K562 (cell line): ENCODE measurements at regions not wholly inside any gene's neighbourhood (a gene's known extent, or its start where the extent isn't known, plus 50 kb on each side); places are given as distances from the start of the nearest gene placed in this dataset.

Experiments used
- ATAC-seq: fragments of 200-7000 bp; cut with Tn5 transposase; 3 replicates; pipeline ENCODE4 v1.9.1; 2020; ENCODE audit warnings: moderate library complexity
- BruUV-seq: library from RNA; stranded (reverse); fragments of 400-500 nt; replicated peaks from 2 replicates; lab custom pipeline; 2021; lab: Mats Ljungman, UMichigan
- CTCF ChIA-PET: fragments of 300-600 bp; formaldehyde crosslinking; extraction: SDS; loops from one replicate; lab custom pipeline; 2021; ENCODE audit warnings: low intra/inter-chr PET ratio; lab: Yijun Ruan, JAX
- POLR2A ChIA-PET: fragments of 300-600, 350-650 bp; sonication (Branson Sonifier 250); formaldehyde crosslinking; extraction: SDS; loops from one replicate; lab custom pipeline; 2021; ENCODE audit warnings: antibody characterized with exemption, inconsistent platforms; lab: Yijun Ruan, JAX
- DNase-seq, 4 experiments: peaks; one replicate each; pipeline versions ENCODE4 v3.0.0 to v3.0.0-alpha.2; 2011 to 2018; ENCODE audit warnings: low spot score in 3 of 4, mixed read lengths in 3 of 4; ENCODE audit errors: extremely low read depth in 1 of 4
- FAIRE-seq: peaks from 2 replicates; lab custom pipeline; 2011; peaks lifted over from hg19 to GRCh38; lab: Jason Lieb, UNC
- H2AFZ ChIP-seq: 2 replicates; pipeline ENCODE4 v1.6.0; 2011; ENCODE audit warnings: low read depth, low read length, control low read depth, inconsistent platforms
- H3K27ac ChIP-seq: fragments of 200-600 bp; 3 replicates; pipeline ENCODE4 v1.8.0; 2011; ENCODE audit warnings: low read depth, mild to moderate bottlenecking, control low read depth, inconsistent platforms, low read length, moderate library complexity, mixed read lengths; ENCODE audit errors: extremely low read depth
- H3K27me3 ChIP-seq, 2 experiments: fragments of 300-600 bp in 1 of 2; 2 replicates in 1 of 2; 3 replicates in 1 of 2; pipeline versions ENCODE4 v1.6.0 to v1.8.0; 2011; ENCODE audit warnings: inconsistent platforms in 2 of 2, low read length in 2 of 2, mild to moderate bottlenecking in 1 of 2, mixed read lengths in 1 of 2, moderate library complexity in 1 of 2; ENCODE audit not compliant: control insufficient read depth in 2 of 2, insufficient read depth in 2 of 2
- H3K36me3 ChIP-seq: fragments of 300-600 bp; 3 replicates; pipeline ENCODE4 v1.8.0; 2011; ENCODE audit warnings: mild to moderate bottlenecking, low read length, inconsistent platforms; ENCODE audit not compliant: control insufficient read depth, insufficient read depth
- H3K4me1 ChIP-seq, 2 experiments: fragments of 200-600 bp in 1 of 2; replicated peaks in 1 of 2; 2 replicates in 1 of 2; 3 replicates in 1 of 2; pipeline versions ENCODE4 v1.5.1 to v1.8.0; 2011; ENCODE audit warnings: inconsistent platforms in 2 of 2, low read length in 2 of 2, mild to moderate bottlenecking in 1 of 2, mixed read lengths in 1 of 2, moderate library complexity in 1 of 2; ENCODE audit not compliant: control insufficient read depth in 2 of 2, insufficient read depth in 2 of 2
- H3K4me2 ChIP-seq: 2 replicates; pipeline ENCODE4 v1.6.1; 2011; ENCODE audit warnings: low read length, control low read depth, inconsistent platforms, mixed read lengths; ENCODE audit not compliant: insufficient read depth
- H3K4me3 ChIP-seq: fragments of 200-600 bp; sonication (generic), shearing (Covaris generic); 2 replicates; pipeline ENCODE4 v1.5.1; 2016; ENCODE audit warnings: control low read depth, inconsistent platforms
- H3K79me2 ChIP-seq: fragments of 200-600 bp; 3 replicates; pipeline ENCODE4 v1.8.0; 2011; ENCODE audit warnings: low read length, inconsistent platforms; ENCODE audit not compliant: control insufficient read depth, insufficient read depth
- H3K9ac ChIP-seq, 2 experiments: 2 replicates each; pipeline versions ENCODE4 v1.6.0 to v1.6.1; 2011; ENCODE audit warnings: low read depth in 2 of 2, low read length in 2 of 2, control low read depth in 1 of 2, inconsistent platforms in 1 of 2, mild to moderate bottlenecking in 1 of 2, mixed read lengths in 1 of 2; ENCODE audit not compliant: insufficient read depth in 1 of 2
- H3K9me1 ChIP-seq: one replicate; pipeline ENCODE4 v1.6.0; 2011; ENCODE audit warnings: inconsistent platforms, mild to moderate bottlenecking, low read length, moderate library complexity; ENCODE audit not compliant: control insufficient read depth, insufficient read depth
- H3K9me3 ChIP-seq: replicated peaks from 2 replicates; pipeline ENCODE4 v1.5.1; 2011; ENCODE audit warnings: low read depth, low read length, inconsistent platforms; ENCODE audit not compliant: control insufficient read depth, insufficient read depth
- H4K20me1 ChIP-seq: replicated peaks from 2 replicates; pipeline ENCODE4 v1.6.1; 2011; ENCODE audit warnings: low read length, inconsistent platforms, mixed read lengths; ENCODE audit not compliant: control insufficient read depth, insufficient read depth
- BACH1 ChIP-seq: fragments of 200-800 bp; sonication (Bioruptor generic); IDR thresholded peaks from 2 replicates; pipeline ENCODE4 v1.6.1; 2016; ENCODE audit warnings: missing genetic modification characterization, missing compliant biosample characterization
- CEBPB ChIP-seq: fragments of 450-650 bp; IDR thresholded peaks from 2 replicates; pipeline ENCODE4 v1.6.1; 2016; ENCODE audit warnings: missing genetic modification characterization, missing compliant biosample characterization
- CEBPG ChIP-seq, 3 experiments: fragments of 200-800 bp in 1 of 3; sonication (Bioruptor generic) in 1 of 3; sonication (generic) in 1 of 3; formaldehyde crosslinking in 1 of 3; IDR thresholded peaks in 2 of 3; conservative IDR thresholded peaks in 1 of 3; 2 replicates each; pipeline versions ENCODE4 v1.6.1 to v1.8.0; 2016 to 2022; ENCODE audit warnings: missing compliant biosample characterization in 2 of 3, missing genetic modification characterization in 2 of 3, mild to moderate bottlenecking in 1 of 3, missing genetic modification reagents in 1 of 3
- EP400 ChIP-seq: fragments of 450-650 bp; IDR thresholded peaks from 2 replicates; pipeline ENCODE4 v1.6.1; 2017; ENCODE audit warnings: antibody characterized with exemption, mild to moderate bottlenecking, moderate library complexity
- MCM2 ChIP-seq: fragments of 450-650 bp; IDR thresholded peaks from 2 replicates; pipeline ENCODE4 v1.6.1; 2017; ENCODE audit warnings: low read depth, mild to moderate bottlenecking
- MEIS2 ChIP-seq: fragments of 450-650 bp; IDR thresholded peaks from 2 replicates; pipeline ENCODE4 v1.6.1; 2014; ENCODE audit warnings: mild to moderate bottlenecking; ENCODE audit not compliant: partially characterized antibody
- MITF ChIP-seq: IDR thresholded peaks from 2 replicates; pipeline ENCODE4 v1.6.1; 2014; ENCODE audit warnings: antibody characterized with exemption
- NFXL1 ChIP-seq: fragments of 450-650 bp; formaldehyde crosslinking; IDR thresholded peaks from 2 replicates; pipeline ENCODE4 v1.4.0; 2021; ENCODE audit warnings: mild to moderate bottlenecking
- PRMT5 ChIP-seq: sonication (generic); formaldehyde crosslinking; IDR thresholded peaks from 2 replicates; pipeline ENCODE4 v1.5.0; 2020; ENCODE audit warnings: missing genetic modification reagents
- SAP30 ChIP-seq: fragments of 200-600 bp; sonication (generic); IDR thresholded peaks from 2 replicates; pipeline ENCODE4 v1.6.1; 2012; ENCODE audit warnings: borderline replicate concordance, low read depth, mild to moderate bottlenecking, moderate library complexity, low read length, control low read depth, inconsistent platforms; ENCODE audit not compliant: insufficient read depth, poor library complexity, severe bottlenecking
- ZC3H4 ChIP-seq: sonication (generic); formaldehyde crosslinking; IDR thresholded peaks from 2 replicates; pipeline ENCODE4 v1.9.0; 2021; ENCODE audit warnings: missing genetic modification reagents, borderline replicate concordance
- WGBS: fragments of 100-300 bp; shearing (Covaris generic); methylation state at CpG from one replicate; pipeline ENCODE4 v1.1.6; 2016; ENCODE audit warnings: low coverage, mixed read lengths; ENCODE audit not compliant: insufficient coverage; ENCODE audit errors: missing lambda C conversion rate; 5-methylcytosine and 5-hydroxymethylcytosine counted together
- in situ Hi-C: fragments of 300-500 bp; cut with MboI; formaldehyde crosslinking; loops from 4 replicates; pipeline ENCODE4 v1.15.0; 2018; ENCODE audit warnings: inconsistent platforms, mixed read lengths
- intact Hi-C: fragments of 100-400 bp; cut with micrococcal nuclease; formaldehyde crosslinking; loops from 2 replicates; pipeline ENCODE4 v1.14.2; 2022

GRCh38 chr7:9181356-9181755 lies 747.9 kb downstream of the NXPH1 start:
- TF ChIP-seq MEIS2 (no peak), BACH1 (no peak), NFXL1 (no peak), SAP30 (no peak), EP400 (no peak)
- POLR2A ChIA-PET: no interaction called here
- in situ Hi-C loops (no loop called here), intact Hi-C loops (no loop called here)
- FAIRE-seq (no peak), ATAC-seq (no peak), DNase-seq (no peak)
- Histone ChIP-seq H3K27me3 (no peaks in the 10 kb centered on the region), H3K4me1 (no peaks in the 10 kb centered on the region), H3K36me3 (no peaks in the 10 kb centered on the region), H3K9me1 (no peaks in the 10 kb centered on the region), H3K4me2 (no peak overlapping the region), H3K9ac (no peak overlapping the region), H3K79me2 (no peaks in the 10 kb centered on the region), H3K9me3 (no peaks in the 10 kb centered on the region), H2AFZ (no peak overlapping the region), H3K27ac (no peak overlapping the region), H3K4me3 (no peak overlapping the region), H4K20me1 (no peaks in the 10 kb centered on the region)
- CTCF ChIA-PET: no interaction called here
- no TSS peak for BruUV-seq
- 0% methylated on average over 1 of the region's 1 CpG for WGBS

GRCh38 chr7:9186730-9187129 lies 753.3 kb downstream of the NXPH1 start:
- Histone ChIP-seq H3K36me3 (no peaks in the 10 kb centered on the region), H3K79me2 (no peaks in the 10 kb centered on the region), H2AFZ (no peak overlapping the region), H3K27me3 (no peaks in the 10 kb centered on the region), H3K9ac (no peak overlapping the region)
- no peak for DNase-seq
- CTCF ChIA-PET: no interaction called here
- no TSS peak for BruUV-seq
- in situ Hi-C loops: no loop called here
- 0% methylated on average over 4 of the region's 4 CpGs for WGBS
- TF ChIP-seq MCM2 (no peak), MITF (no peak), CEBPG (CRISPR knock-in tag; IDR thresholded peaks at IDR 0.05) (no peak), CEBPG (tag; conservative IDR thresholded peaks at IDR 0.05 in 1 of 2, IDR thresholded peaks at IDR 0.05 in 1 of 2) (0 out of 4 replicates have a peak, but pooled peaks of 1 of the 2 experiments have one; percentile 27), CEBPB (tag) (peak; percentile 57), PRMT5 (CRISPR knock-in tag) (no peak), ZC3H4 (CRISPR knock-in tag) (no peak)
- TF ChIP-seq, all 486 proteins: peak for 2
- intact Hi-C loops: no loop called here
- no peaks in the 10 kb centered on the region for H4K20me1 ChIP-seq
- ATAC-seq (no peak), FAIRE-seq (no peak)
- POLR2A ChIA-PET: no interaction called here
- H3K4me1 ChIP-seq: no peaks in the 10 kb centered on the region
- H3K9me1 ChIP-seq: no peaks in the 10 kb centered on the region
- H3K9me3 ChIP-seq: no peaks in the 10 kb centered on the region
- no peak overlapping the region for H3K4me2 ChIP-seq
- no peak overlapping the region for H3K27ac ChIP-seq
- no peak overlapping the region for H3K4me3 ChIP-seq
